ENCODE measurements at regions not wholly inside any gene's neighbourhood (a gene's known extent, or its start where the extent isn't known, plus 50 kb on each side); places are given as distances from the start of the nearest gene placed in this dataset.
"Not testable (repeated sequence)": the region's sequence is repeated elsewhere in the genome, so short reads cannot be mapped to it uniquely, and the experiment has no call there.

- TF ChIP-seq CTCF (IDR thresholded peaks at IDR 0.05; ENCODE audit: extremely low read depth in 1 of 2, insufficient read depth in 1 of 2, low read depth in 1 of 2, low read length in 2 of 2); POLR2A (IDR thresholded peaks at IDR 0.05; ENCODE audit: low read depth, low read length); POLR2AphosphoS5 (IDR thresholded peaks at IDR 0.05; ENCODE audit: insufficient read depth, low read depth, low read length): not testable (repeated sequence)
Measured at GRCh38 chr22:33989263-33989662, 69.0 kb upstream of the LARGE1 start.

Data from endothelial cell of umbilical vein (primary cell).